PC-9 (cell line): ENCODE measurements at regions not wholly inside any gene's neighbourhood (a gene's known extent, or its start where the extent isn't known, plus 50 kb on each side); places are given as distances from the start of the nearest gene placed in this dataset.
"Not testable (repeated sequence)": the region's sequence is repeated elsewhere in the genome, so short reads cannot be mapped to it uniquely, and the experiment has no call there.

Source experiments
- BruUV-seq: library from RNA; stranded (reverse); fragments of 400-500 nt; replicated peaks from 2 replicates; lab custom pipeline; 2021; lab: Mats Ljungman, UMichigan
- CTCF ChIA-PET: fragments of 300-600 bp; sonication (Branson Sonifier 250); formaldehyde crosslinking; loops from one replicate; lab custom pipeline; 2022; ENCODE audit warnings: antibody characterized with exemption; lab: Charles Lee
- POLR2A ChIA-PET: fragments of 300-600 bp; sonication (Branson Sonifier 250); formaldehyde crosslinking; loops from one replicate; lab custom pipeline; 2022; ENCODE audit warnings: antibody characterized with exemption; ENCODE audit not compliant: unreplicated experiment; lab: Charles Lee
- DNase-seq, 2 experiments: peaks; one replicate each; pipeline versions ENCODE4 v3.0.0 to v3.0.0-alpha.2; 2015 to 2022; ENCODE audit warnings: mixed read lengths in 1 of 2
- H2AFZ ChIP-seq: fragments of 200-600 bp; sonication (generic); 2 replicates; pipeline ENCODE4 v1.8.1; 2017; ENCODE audit warnings: antibody characterized with exemption
- H3F3A ChIP-seq: fragments of 200-600 bp; sonication (generic); 2 replicates; pipeline ENCODE4 v1.8.1; 2017; ENCODE audit warnings: antibody characterized with exemption, mild to moderate bottlenecking, low read depth; ENCODE audit not compliant: insufficient read depth
- H3K27ac ChIP-seq: fragments of 200-600 bp; sonication (generic); 2 replicates; pipeline ENCODE4 v1.6.1; 2016; ENCODE audit warnings: mixed run types
- H3K27me3 ChIP-seq: fragments of 200-600 bp; sonication (generic); 2 replicates; pipeline ENCODE4 v1.6.1; 2016; ENCODE audit warnings: low read depth, mixed run types; ENCODE audit not compliant: insufficient read depth
- H3K36me3 ChIP-seq: fragments of 200-600 bp; sonication (generic); 2 replicates; pipeline ENCODE4 v1.6.1; 2016; ENCODE audit warnings: low read depth, mixed run types
- H3K4me1 ChIP-seq: fragments of 200-600 bp; sonication (generic); replicated peaks from 2 replicates; pipeline ENCODE4 v1.6.1; 2016; ENCODE audit warnings: mixed run types; ENCODE audit not compliant: insufficient read depth
- H3K4me2 ChIP-seq: fragments of 200-600 bp; sonication (generic); 2 replicates; pipeline ENCODE4 v1.6.1; 2017; ENCODE audit warnings: mixed run types
- H3K4me3 ChIP-seq: fragments of 200-600 bp; sonication (generic); 2 replicates; pipeline ENCODE4 v1.6.1; 2016; ENCODE audit warnings: mixed run types
- H3K79me2 ChIP-seq: fragments of 200-600 bp; sonication (generic); 2 replicates; pipeline ENCODE4 v1.6.1; 2017; ENCODE audit warnings: low read depth, mixed run types
- H3K9me2 ChIP-seq: fragments of 200-600 bp; sonication (generic); 2 replicates; pipeline ENCODE4 v1.8.1; 2017; ENCODE audit warnings: mild to moderate bottlenecking; ENCODE audit not compliant: insufficient read depth
- H3K9me3 ChIP-seq: fragments of 200-600 bp; sonication (generic); 2 replicates; pipeline ENCODE4 v1.8.1; 2016; ENCODE audit warnings: low read depth; ENCODE audit not compliant: insufficient read depth
- H4K20me1 ChIP-seq: fragments of 200-600 bp; sonication (generic); 2 replicates; pipeline ENCODE4 v1.8.1; 2017; ENCODE audit not compliant: insufficient read depth
- EZH2 ChIP-seq: fragments of 200-600 bp; sonication (generic); IDR thresholded peaks from 2 replicates; pipeline ENCODE4 v1.8.0; 2017; ENCODE audit warnings: antibody characterized with exemption, low read depth
- intact Hi-C: fragments of 100-400 bp; cut with micrococcal nuclease; formaldehyde crosslinking; loops from one replicate; pipeline ENCODE4 v1.10.0; 2022; ENCODE audit not compliant: unreplicated experiment
- TF ChIP-seq, protein P1 (sequence below): fragments of 200-600 bp; sonication (generic); conservative IDR thresholded peaks from 2 replicates; pipeline ENCODE4 v1.6.1; 2017; ENCODE audit warnings: mixed run types, antibody characterized with exemption, mild to moderate bottlenecking, moderate library complexity

DNA sequence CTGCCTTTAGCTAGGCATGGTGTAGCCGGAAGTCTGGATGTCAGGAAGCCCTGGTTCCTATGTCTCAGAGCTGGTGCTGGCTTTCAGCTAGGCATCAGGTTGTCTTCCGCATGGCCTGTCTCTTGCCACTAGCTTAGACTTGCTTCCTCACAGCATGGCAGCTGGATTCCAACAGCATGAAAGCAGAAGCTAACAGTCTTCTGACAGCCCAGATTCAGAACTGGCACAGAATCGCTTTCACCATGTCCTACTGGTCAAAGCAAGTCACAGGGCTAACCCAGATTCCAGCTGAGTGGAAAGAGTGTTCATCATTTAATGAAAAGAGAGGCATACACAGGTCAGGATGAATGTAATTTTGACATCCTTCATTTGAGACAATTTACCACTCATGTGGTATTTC, 1050.5 kb downstream of the ROBO2 start:
- Histone ChIP-seq H3F3A (no peaks in the 10 kb centered on the region), H3K36me3 (no peaks in the 10 kb centered on the region), H4K20me1 (no peaks in the 10 kb centered on the region), H3K9me2 (no peaks in the 10 kb centered on the region), H3K9me3 (no peaks in the 10 kb centered on the region), H2AFZ (no peak overlapping the region), H3K79me2 (no peaks in the 10 kb centered on the region), H3K27ac (no peak overlapping the region), H3K27me3 (no peaks in the 10 kb centered on the region), H3K4me2 (no peak overlapping the region), H3K4me3 (no peak overlapping the region), H3K4me1 (no peaks in the 10 kb centered on the region)
- intact Hi-C loops, result no loop called here
- CTCF ChIA-PET, result no interaction called here
- POLR2A ChIA-PET, result interaction anchor here (0.6 kb wide), 1 partner anchor 912 kb away, joined by 5 read pairs; no protein-coding TSS in a partner anchor
- DNase-seq, result no peak
- no peak for TF ChIP-seq EZH2
- TF ChIP-seq, protein P1, sequence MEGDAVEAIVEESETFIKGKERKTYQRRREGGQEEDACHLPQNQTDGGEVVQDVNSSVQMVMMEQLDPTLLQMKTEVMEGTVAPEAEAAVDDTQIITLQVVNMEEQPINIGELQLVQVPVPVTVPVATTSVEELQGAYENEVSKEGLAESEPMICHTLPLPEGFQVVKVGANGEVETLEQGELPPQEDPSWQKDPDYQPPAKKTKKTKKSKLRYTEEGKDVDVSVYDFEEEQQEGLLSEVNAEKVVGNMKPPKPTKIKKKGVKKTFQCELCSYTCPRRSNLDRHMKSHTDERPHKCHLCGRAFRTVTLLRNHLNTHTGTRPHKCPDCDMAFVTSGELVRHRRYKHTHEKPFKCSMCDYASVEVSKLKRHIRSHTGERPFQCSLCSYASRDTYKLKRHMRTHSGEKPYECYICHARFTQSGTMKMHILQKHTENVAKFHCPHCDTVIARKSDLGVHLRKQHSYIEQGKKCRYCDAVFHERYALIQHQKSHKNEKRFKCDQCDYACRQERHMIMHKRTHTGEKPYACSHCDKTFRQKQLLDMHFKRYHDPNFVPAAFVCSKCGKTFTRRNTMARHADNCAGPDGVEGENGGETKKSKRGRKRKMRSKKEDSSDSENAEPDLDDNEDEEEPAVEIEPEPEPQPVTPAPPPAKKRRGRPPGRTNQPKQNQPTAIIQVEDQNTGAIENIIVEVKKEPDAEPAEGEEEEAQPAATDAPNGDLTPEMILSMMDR, result no peak
- BruUV-seq, result no TSS peak

DNA sequence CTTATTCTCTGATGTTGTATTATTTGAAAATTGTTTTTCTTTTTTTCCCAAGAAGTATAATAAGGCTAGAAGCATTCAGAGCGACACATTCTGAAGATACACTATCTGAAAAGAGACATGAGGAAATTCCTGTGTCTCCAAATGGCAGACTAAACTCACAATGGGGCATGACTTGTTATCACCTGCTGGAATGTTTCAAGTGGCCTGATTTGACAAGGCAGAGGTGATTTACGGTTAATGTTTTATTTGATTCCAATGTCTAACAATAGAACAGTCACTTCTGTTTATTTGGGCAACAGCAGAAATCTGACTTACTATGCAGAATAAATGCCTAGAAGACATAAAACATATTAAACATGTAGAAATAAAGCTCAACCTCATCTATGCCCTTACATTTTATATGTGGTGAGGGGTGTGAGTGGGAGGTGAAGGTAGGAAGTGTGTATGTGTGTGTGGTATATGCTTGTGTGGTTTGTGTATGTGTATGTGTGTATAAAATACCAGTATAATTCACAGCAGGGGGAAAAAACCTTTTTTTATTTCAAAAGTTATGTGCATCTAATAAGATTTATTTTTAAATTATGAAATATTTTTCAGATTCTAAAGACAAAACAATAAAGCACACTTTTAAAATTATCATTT, 1051.7 kb downstream of the ROBO2 start:
- no peaks in the 10 kb centered on the region for H3K9me3 ChIP-seq
- H3K79me2 ChIP-seq, result no peaks in the 10 kb centered on the region
- ChIA-PET POLR2A (no interaction called here), CTCF (no interaction called here)
- TF ChIP-seq EZH2, result no peak
- TF ChIP-seq, protein P1, result no peak
- H3K4me1 ChIP-seq, result no peaks in the 10 kb centered on the region
- no peaks in the 10 kb centered on the region for H3K36me3 ChIP-seq
- no peaks in the 10 kb centered on the region for H3F3A ChIP-seq
- no peaks in the 10 kb centered on the region for H3K27me3 ChIP-seq
- no peaks in the 10 kb centered on the region for H4K20me1 ChIP-seq
- no peak overlapping the region for H2AFZ ChIP-seq
- intact Hi-C loops, result no loop called here
- no peak overlapping the region for H3K4me3 ChIP-seq
- no peak overlapping the region for H3K27ac ChIP-seq
- H3K9me2 ChIP-seq, result no peaks in the 10 kb centered on the region
- no peak overlapping the region for H3K4me2 ChIP-seq
- BruUV-seq, result no TSS peak
- DNase-seq, result no peak

DNA sequence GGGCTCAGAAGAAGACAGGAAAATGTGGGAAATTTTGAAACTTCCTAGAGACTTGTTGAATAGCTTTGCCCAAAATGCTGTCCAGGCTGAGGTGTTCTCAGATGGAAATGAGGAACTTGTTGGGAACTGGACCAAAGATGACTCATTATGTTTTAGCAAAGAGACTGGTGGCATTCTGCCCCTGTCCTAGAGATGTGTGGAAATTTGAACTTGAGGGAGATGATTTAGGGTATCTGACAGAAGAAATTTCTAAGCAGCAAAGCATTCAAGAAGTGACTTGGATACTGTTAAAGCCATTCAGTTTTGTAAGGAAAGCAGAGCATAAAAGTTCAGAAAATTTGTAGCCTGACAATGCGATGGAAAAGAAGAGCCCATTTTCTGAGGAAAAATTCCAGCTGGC, 1052.7 kb downstream of the ROBO2 start:
- H3K4me2 ChIP-seq, H3K36me3 ChIP-seq, H3K9me3 ChIP-seq, POLR2A ChIA-PET, BruUV-seq, H3K9me2 ChIP-seq, H3K27me3 ChIP-seq, intact Hi-C loops, H3K79me2 ChIP-seq, H3K27ac ChIP-seq, DNase-seq, H2AFZ ChIP-seq, H3K4me1 ChIP-seq, H3F3A ChIP-seq, H3K4me3 ChIP-seq, H4K20me1 ChIP-seq: not testable (repeated sequence)
- CTCF ChIA-PET, result interaction anchor here (0.6 kb wide), 1 partner anchor 354 kb away, joined by 4 read pairs; no protein-coding TSS in a partner anchor
